GM06990 (cell line): ENCODE measurements at regions not wholly inside any gene's neighbourhood (a gene's known extent, or its start where the extent isn't known, plus 50 kb on each side); places are given as distances from the start of the nearest gene placed in this dataset.
"Not testable (repeated sequence)": the region's sequence is repeated elsewhere in the genome, so short reads cannot be mapped to it uniquely, and the experiment has no call there.

Experiments
- DNase-seq: peaks from one replicate; pipeline ENCODE4 v3.0.0-alpha.2; 2011; ENCODE audit not compliant: insufficient read length; ENCODE audit errors: extremely low read depth
- H3K27me3 ChIP-seq: replicated peaks from 2 replicates; pipeline ENCODE4 v1.6.0; 2011; ENCODE audit warnings: low read length; ENCODE audit not compliant: control insufficient read depth, insufficient read depth
- H3K36me3 ChIP-seq: 2 replicates; pipeline ENCODE4 v1.5.1; 2011; ENCODE audit warnings: low read length; ENCODE audit not compliant: control insufficient read depth, insufficient read depth
- H3K4me3 ChIP-seq: replicated peaks from 2 replicates; pipeline ENCODE4 v1.5.1; 2011; ENCODE audit warnings: low read depth, mild to moderate bottlenecking, control low read depth, low read length
- CTCF ChIP-seq: IDR thresholded peaks from 2 replicates; pipeline ENCODE4 v1.5.1; 2011; ENCODE audit warnings: low read length, control low read depth, mild to moderate bottlenecking, inconsistent platforms; ENCODE audit not compliant: insufficient read depth, poor library complexity, severe bottlenecking

GRCh38 chr6:109875973-109876372 is 102.1 kb upstream of the GPR6 start:
- Histone ChIP-seq H3K36me3 (no peaks in the 10 kb centered on the region), H3K4me3 (no peak overlapping the region), H3K27me3 (no peaks in the 10 kb centered on the region)
- no peak for TF ChIP-seq CTCF
- no peak for DNase-seq

- TF ChIP-seq CTCF, result no peak
- H3K36me3 ChIP-seq, result no peaks in the 10 kb centered on the region
- no peak for DNase-seq
Observed at GRCh38 chr6:109877028-109878004, 100.8 kb upstream of the GPR6 start.

GRCh38 chr6:109878005-109878690 is 100.0 kb upstream of the GPR6 start:
- not testable (repeated sequence) for H3K27me3 ChIP-seq, DNase-seq, H3K36me3 ChIP-seq, H3K4me3 ChIP-seq

More at GRCh38 chr6:109877028-109878004, 100.8 kb upstream of the GPR6 start:
- H3K4me3 ChIP-seq, result no peak overlapping the region
- H3K27me3 ChIP-seq, result no peaks in the 10 kb centered on the region

- not testable (repeated sequence) for H3K4me3 ChIP-seq, H3K36me3 ChIP-seq, DNase-seq, H3K27me3 ChIP-seq
Observed at GRCh38 chr6:109879081-109879480, 99.0 kb upstream of the GPR6 start.

- DNase-seq, result no peak
- H3K36me3 ChIP-seq, result no peaks in the 10 kb centered on the region
- H3K4me3 ChIP-seq, result no peak overlapping the region
- TF ChIP-seq CTCF, result no peak
- no peaks in the 10 kb centered on the region for H3K27me3 ChIP-seq
Observed at GRCh38 chr6:109879521-109879920, 98.6 kb upstream of the GPR6 start.

- not testable (repeated sequence) for H3K27me3 ChIP-seq, H3K36me3 ChIP-seq, DNase-seq, H3K4me3 ChIP-seq
Observed at GRCh38 chr6:109881069-109881468, 97.0 kb upstream of the GPR6 start.

GRCh38 chr6:109881953-109882490 is 96.1 kb upstream of the GPR6 start:
- not testable (repeated sequence) for H3K27me3 ChIP-seq, DNase-seq, H3K36me3 ChIP-seq, H3K4me3 ChIP-seq
